ENCODE measurements at regions not wholly inside any gene's neighbourhood (a gene's known extent, or its start where the extent isn't known, plus 50 kb on each side); places are given as distances from the start of the nearest gene placed in this dataset.

- TF ChIP-seq EZH2phosphoT487 (IDR thresholded peaks at IDR 0.05; ENCODE audit: borderline replicate concordance, low read length) (no peak), CTCF (IDR thresholded peaks at IDR 0.05; ENCODE audit: low read depth, low read length, poor library complexity, severe bottlenecking) (no peak)
Measured at GRCh38 chr16:65319621-65320231, 197.9 kb upstream of the CDH11 start.

Measured in DOHH2 (cell line).